ENCODE measurements at regions not wholly inside any gene's neighbourhood (a gene's known extent, or its start where the extent isn't known, plus 50 kb on each side); places are given as distances from the start of the nearest gene placed in this dataset.

GRCh38 chr5:8788246-8788645, 757.6 kb downstream of the SEMA5A start:
- Mint-ChIP-seq H3K4me1 (no peaks in the 10 kb centered on the region), H3K27me3 (no peaks in the 10 kb centered on the region), H3K9me3 (peaks cover 33% of the 10 kb centered on the region), H3K36me3 (ENCODE audit: low read depth) (no peaks in the 10 kb centered on the region), H3K27ac (no peak overlapping the region), H3K4me3 (no peak overlapping the region)
- no peak for ATAC-seq
- DNase-seq = no peak

GRCh38 chr5:8805653-8806052, 740.2 kb downstream of the SEMA5A start:
- H3K27ac Mint-ChIP-seq = no peak overlapping the region

GRCh38 chr5:8807636-8808035, 738.2 kb downstream of the SEMA5A start:
- H3K9me3 Mint-ChIP-seq = peaks cover 51% of the 10 kb centered on the region
- H3K4me1 Mint-ChIP-seq = no peaks in the 10 kb centered on the region
- no peak overlapping the region for H3K27ac Mint-ChIP-seq
- no peak for DNase-seq
- H3K27me3 Mint-ChIP-seq = no peaks in the 10 kb centered on the region
- no peak for ATAC-seq
- H3K36me3 Mint-ChIP-seq (ENCODE audit: low read depth) = no peaks in the 10 kb centered on the region
- no peak overlapping the region for H3K4me3 Mint-ChIP-seq

More at GRCh38 chr5:8805653-8806052, 740.2 kb downstream of the SEMA5A start:
- H3K4me3 Mint-ChIP-seq = no peak overlapping the region
- DNase-seq (no peak), ATAC-seq (no peak)
- no peaks in the 10 kb centered on the region for H3K4me1 Mint-ChIP-seq
- peaks cover 49% of the 10 kb centered on the region for H3K9me3 Mint-ChIP-seq
- no peaks in the 10 kb centered on the region for H3K27me3 Mint-ChIP-seq
- no peaks in the 10 kb centered on the region for H3K36me3 Mint-ChIP-seq (ENCODE audit: low read depth)

GRCh38 chr5:8811581-8811980, 734.3 kb downstream of the SEMA5A start:
- Mint-ChIP-seq H3K4me3 (no peak overlapping the region), H3K27ac (no peak overlapping the region), H3K9me3 (peaks cover 53% of the 10 kb centered on the region), H3K4me1 (no peaks in the 10 kb centered on the region), H3K36me3 (ENCODE audit: low read depth) (no peaks in the 10 kb centered on the region), H3K27me3 (no peaks in the 10 kb centered on the region)
- DNase-seq (no peak), ATAC-seq (no peak)

- Mint-ChIP-seq H3K36me3 (ENCODE audit: low read depth) (no peaks in the 10 kb centered on the region), H3K4me3 (no peak overlapping the region), H3K9me3 (peaks cover 47% of the 10 kb centered on the region), H3K4me1 (no peaks in the 10 kb centered on the region), H3K27me3 (no peaks in the 10 kb centered on the region), H3K27ac (no peak overlapping the region)
- ATAC-seq (no peak), DNase-seq (no peak)
Measured at GRCh38 chr5:8813180-8813579, 732.7 kb downstream of the SEMA5A start.

- Mint-ChIP-seq H3K36me3 (ENCODE audit: low read depth) (no peaks in the 10 kb centered on the region), H3K4me3 (no peak overlapping the region)
Measured at GRCh38 chr5:8814105-8814504, 731.8 kb downstream of the SEMA5A start.

GRCh38 chr5:8824371-8824770, 721.5 kb downstream of the SEMA5A start:
- no peaks in the 10 kb centered on the region for H3K36me3 Mint-ChIP-seq (ENCODE audit: low read depth)
- H3K27me3 Mint-ChIP-seq = no peaks in the 10 kb centered on the region
- DNase-seq = no peak
- H3K4me3 Mint-ChIP-seq = no peak overlapping the region
- H3K9me3 Mint-ChIP-seq = peaks cover 10% of the 10 kb centered on the region
- no peaks in the 10 kb centered on the region for H3K4me1 Mint-ChIP-seq
- H3K27ac Mint-ChIP-seq = no peak overlapping the region
- no peak for ATAC-seq

More at GRCh38 chr5:8814105-8814504, 731.8 kb downstream of the SEMA5A start:
- Mint-ChIP-seq H3K27me3 (no peaks in the 10 kb centered on the region), H3K27ac (no peak overlapping the region), H3K9me3 (peaks cover 47% of the 10 kb centered on the region), H3K4me1 (no peaks in the 10 kb centered on the region)
- no peak for ATAC-seq
- DNase-seq = no peak

- H3K4me3 Mint-ChIP-seq = no peak overlapping the region
- ATAC-seq (no peak), DNase-seq (no peak)
- H3K27me3 Mint-ChIP-seq = no peaks in the 10 kb centered on the region
- no peaks in the 10 kb centered on the region for H3K36me3 Mint-ChIP-seq (ENCODE audit: low read depth)
- H3K27ac Mint-ChIP-seq = no peak overlapping the region
- H3K4me1 Mint-ChIP-seq = no peaks in the 10 kb centered on the region
- peaks cover 7% of the 10 kb centered on the region for H3K9me3 Mint-ChIP-seq
Measured at GRCh38 chr5:8825139-8825757, 720.6 kb downstream of the SEMA5A start.

GRCh38 chr5:8826508-8826907, 719.4 kb downstream of the SEMA5A start:
- DNase-seq = no peak
- ATAC-seq = no peak
- Mint-ChIP-seq H3K36me3 (ENCODE audit: low read depth) (no peaks in the 10 kb centered on the region), H3K4me3 (no peak overlapping the region), H3K9me3 (peaks cover 3% of the 10 kb centered on the region), H3K4me1 (no peaks in the 10 kb centered on the region), H3K27me3 (no peaks in the 10 kb centered on the region), H3K27ac (no peak overlapping the region)

- no peaks in the 10 kb centered on the region for H3K36me3 Mint-ChIP-seq (ENCODE audit: low read depth)
- H3K27me3 Mint-ChIP-seq = no peaks in the 10 kb centered on the region
- ATAC-seq = no peak
- H3K9me3 Mint-ChIP-seq = no peaks in the 10 kb centered on the region
- H3K4me3 Mint-ChIP-seq = no peak overlapping the region
- no peaks in the 10 kb centered on the region for H3K4me1 Mint-ChIP-seq
- H3K27ac Mint-ChIP-seq = no peak overlapping the region
- no peak for DNase-seq
Measured at GRCh38 chr5:8827696-8828095, 718.2 kb downstream of the SEMA5A start.

- H3K36me3 Mint-ChIP-seq (ENCODE audit: low read depth) = no peaks in the 10 kb centered on the region
- peaks cover 4% of the 10 kb centered on the region for H3K9me3 Mint-ChIP-seq
- H3K27me3 Mint-ChIP-seq = no peaks in the 10 kb centered on the region
- H3K27ac Mint-ChIP-seq = no peak overlapping the region
- no peaks in the 10 kb centered on the region for H3K4me1 Mint-ChIP-seq
- no peak for DNase-seq
- H3K4me3 Mint-ChIP-seq = no peak overlapping the region
- ATAC-seq = no peak
Measured at GRCh38 chr5:8828596-8829322, 717.1 kb downstream of the SEMA5A start.

GRCh38 chr5:8829323-8830029, 716.4 kb downstream of the SEMA5A start:
- H3K27ac Mint-ChIP-seq = no peak overlapping the region
- DNase-seq (no peak), ATAC-seq (no peak)
- no peaks in the 10 kb centered on the region for H3K4me1 Mint-ChIP-seq
- no peak overlapping the region for H3K4me3 Mint-ChIP-seq
- H3K27me3 Mint-ChIP-seq = no peaks in the 10 kb centered on the region
- peaks cover 4% of the 10 kb centered on the region for H3K9me3 Mint-ChIP-seq
- no peaks in the 10 kb centered on the region for H3K36me3 Mint-ChIP-seq (ENCODE audit: low read depth)

GRCh38 chr5:8831251-8831650, 714.6 kb downstream of the SEMA5A start:
- Mint-ChIP-seq H3K9me3 (peaks cover 4% of the 10 kb centered on the region), H3K4me3 (no peak overlapping the region), H3K4me1 (no peaks in the 10 kb centered on the region), H3K27me3 (no peaks in the 10 kb centered on the region), H3K36me3 (ENCODE audit: low read depth) (no peaks in the 10 kb centered on the region), H3K27ac (no peak overlapping the region)
- no peak for DNase-seq
- ATAC-seq = no peak

GRCh38 chr5:8831854-8832253, 714.0 kb downstream of the SEMA5A start:
- Mint-ChIP-seq H3K4me1 (no peaks in the 10 kb centered on the region), H3K4me3 (no peak overlapping the region), H3K36me3 (ENCODE audit: low read depth) (no peaks in the 10 kb centered on the region), H3K27me3 (no peaks in the 10 kb centered on the region), H3K9me3 (peaks cover 4% of the 10 kb centered on the region), H3K27ac (no peak overlapping the region)
- ATAC-seq (no peak), DNase-seq (no peak)

Data from activated naive CD8-positive, alpha-beta T cell treated with anti-CD3 and anti-CD28 coated beads, Interleukin-2, amount 50 U/mL, for 24 hours (primary cell).